Parathyroid adenoma (tissue), 2 donors: ENCODE measurements at regions not wholly inside any gene's neighbourhood (a gene's known extent, or its start where the extent isn't known, plus 50 kb on each side); places are given as distances from the start of the nearest gene placed in this dataset.
"Not testable (repeated sequence)": the region's sequence is repeated elsewhere in the genome, so short reads cannot be mapped to it uniquely, and the experiment has no call there.

Source experiments
- H2AFZ ChIP-seq: fragments of 300-600 bp; sonication (generic); one replicate; pipeline ENCODE4 v1.7.0; 2017; ENCODE audit warnings: antibody characterized with exemption, mild to moderate bottlenecking
- H3K27ac ChIP-seq: fragments of 300-600 bp; sonication (generic); one replicate; pipeline ENCODE4 v1.7.0; 2017
- H3K27me3 ChIP-seq: fragments of 300-600 bp; sonication (generic); one replicate; pipeline ENCODE4 v1.7.0; 2017; ENCODE audit warnings: low read length; ENCODE audit not compliant: control insufficient read depth, insufficient read depth
- H3K36me3 ChIP-seq: fragments of 300-600 bp; sonication (generic); one replicate; pipeline ENCODE4 v1.7.0; 2017; ENCODE audit warnings: low read length; ENCODE audit not compliant: control insufficient read depth, insufficient read depth
- H3K4me1 ChIP-seq: fragments of 300-600 bp; sonication (generic); one replicate; pipeline ENCODE4 v1.7.0; 2017; ENCODE audit warnings: control low read depth
- H3K4me2 ChIP-seq: fragments of 300-600 bp; sonication (generic); one replicate; pipeline ENCODE4 v1.7.0; 2017; ENCODE audit warnings: low read length
- H3K4me3 ChIP-seq: fragments of 300-600 bp; sonication (generic); one replicate; pipeline ENCODE4 v1.7.0; 2017; ENCODE audit warnings: low read depth, low read length
- H3K79me2 ChIP-seq: fragments of 300-600 bp; sonication (generic); one replicate; pipeline ENCODE4 v1.7.0; 2017; ENCODE audit warnings: control low read depth
- H3K9ac ChIP-seq: fragments of 300-600 bp; sonication (generic); one replicate; pipeline ENCODE4 v1.7.0; 2017; ENCODE audit warnings: mild to moderate bottlenecking
- H3K9me3 ChIP-seq: fragments of 300-600 bp; sonication (generic); one replicate; pipeline ENCODE4 v1.7.0; 2017; ENCODE audit warnings: low read length; ENCODE audit not compliant: control insufficient read depth
- CTCF ChIP-seq: fragments of 300-600 bp; sonication (generic); IDR thresholded peaks from one replicate; pipeline ENCODE4 v1.7.0; 2017; ENCODE audit warnings: antibody characterized with exemption, mild to moderate bottlenecking
- donor health status: primary hyperparathyroidism.

GRCh38 chr3:35446896-35447295, 192.4 kb upstream of the ARPP21 start:
- no peak overlapping the region for H3K9ac ChIP-seq
- no peak for TF ChIP-seq CTCF

GRCh38 chr3:35448121-35448520, 191.2 kb upstream of the ARPP21 start:
- H2AFZ ChIP-seq: no peak overlapping the region
- H3K4me1 ChIP-seq: no peaks in the 10 kb centered on the region
- no peaks in the 10 kb centered on the region for H3K36me3 ChIP-seq
- H3K9ac ChIP-seq: no peak overlapping the region
- no peaks in the 10 kb centered on the region for H3K9me3 ChIP-seq
- no peak overlapping the region for H3K4me3 ChIP-seq
- no peak for TF ChIP-seq CTCF
- no peaks in the 10 kb centered on the region for H3K79me2 ChIP-seq
- no peak overlapping the region for H3K27ac ChIP-seq
- H3K4me2 ChIP-seq: no peak overlapping the region
- H3K27me3 ChIP-seq: no peaks in the 10 kb centered on the region

More at GRCh38 chr3:35446896-35447295, 192.4 kb upstream of the ARPP21 start:
- no peak overlapping the region for H3K4me2 ChIP-seq
- no peak overlapping the region for H2AFZ ChIP-seq
- H3K27ac ChIP-seq: no peak overlapping the region
- no peaks in the 10 kb centered on the region for H3K4me1 ChIP-seq
- no peak overlapping the region for H3K4me3 ChIP-seq
- H3K9me3 ChIP-seq: no peaks in the 10 kb centered on the region
- H3K79me2 ChIP-seq: no peaks in the 10 kb centered on the region
- no peaks in the 10 kb centered on the region for H3K27me3 ChIP-seq
- H3K36me3 ChIP-seq: no peaks in the 10 kb centered on the region

- no peak overlapping the region for H3K4me2 ChIP-seq
- no peaks in the 10 kb centered on the region for H3K9me3 ChIP-seq
- no peak overlapping the region for H3K9ac ChIP-seq
- H3K4me3 ChIP-seq: no peak overlapping the region
- H3K36me3 ChIP-seq: no peaks in the 10 kb centered on the region
- H2AFZ ChIP-seq: no peak overlapping the region
- H3K27ac ChIP-seq: no peak overlapping the region
- TF ChIP-seq CTCF: no peak
- H3K27me3 ChIP-seq: no peaks in the 10 kb centered on the region
- no peaks in the 10 kb centered on the region for H3K79me2 ChIP-seq
- no peaks in the 10 kb centered on the region for H3K4me1 ChIP-seq
Measured at GRCh38 chr3:35448681-35449080, 190.6 kb upstream of the ARPP21 start.

- not testable (repeated sequence) for H3K27me3 ChIP-seq, H3K9me3 ChIP-seq, H3K4me3 ChIP-seq, H2AFZ ChIP-seq, H3K79me2 ChIP-seq, H3K9ac ChIP-seq, H3K4me2 ChIP-seq, H3K36me3 ChIP-seq, H3K4me1 ChIP-seq, H3K27ac ChIP-seq
Measured at GRCh38 chr3:35454819-35455218, 184.5 kb upstream of the ARPP21 start.

- H3K79me2 ChIP-seq: no peaks in the 10 kb centered on the region
- H3K4me3 ChIP-seq: no peak overlapping the region
- H3K27ac ChIP-seq: no peak overlapping the region
- H3K36me3 ChIP-seq: no peaks in the 10 kb centered on the region
- H2AFZ ChIP-seq: no peak overlapping the region
- H3K4me1 ChIP-seq: no peaks in the 10 kb centered on the region
- H3K27me3 ChIP-seq: no peaks in the 10 kb centered on the region
- H3K4me2 ChIP-seq: no peak overlapping the region
- H3K9me3 ChIP-seq: no peaks in the 10 kb centered on the region
- no peak overlapping the region for H3K9ac ChIP-seq
- TF ChIP-seq CTCF: no peak
Measured at GRCh38 chr3:35473956-35474355, 165.4 kb upstream of the ARPP21 start.

- H3K4me2 ChIP-seq, H3K79me2 ChIP-seq, H3K9ac ChIP-seq, H3K9me3 ChIP-seq, H3K4me3 ChIP-seq, H3K36me3 ChIP-seq, H2AFZ ChIP-seq, H3K4me1 ChIP-seq, H3K27ac ChIP-seq, H3K27me3 ChIP-seq: not testable (repeated sequence)
Measured at GRCh38 chr3:35482566-35482965, 156.8 kb upstream of the ARPP21 start.
